Activated naive CD4-positive, alpha-beta T cell (primary cell): ENCODE measurements at regions not wholly inside any gene's neighbourhood (a gene's known extent, or its start where the extent isn't known, plus 50 kb on each side); places are given as distances from the start of the nearest gene placed in this dataset.
"Not testable (repeated sequence)": the region's sequence is repeated elsewhere in the genome, so short reads cannot be mapped to it uniquely, and the experiment has no call there.

Source experiments
- DNase-seq, 4 experiments: peaks; one replicate each; lab custom pipeline; 2025; lab: John Stamatoyannopoulos, UW

DNA sequence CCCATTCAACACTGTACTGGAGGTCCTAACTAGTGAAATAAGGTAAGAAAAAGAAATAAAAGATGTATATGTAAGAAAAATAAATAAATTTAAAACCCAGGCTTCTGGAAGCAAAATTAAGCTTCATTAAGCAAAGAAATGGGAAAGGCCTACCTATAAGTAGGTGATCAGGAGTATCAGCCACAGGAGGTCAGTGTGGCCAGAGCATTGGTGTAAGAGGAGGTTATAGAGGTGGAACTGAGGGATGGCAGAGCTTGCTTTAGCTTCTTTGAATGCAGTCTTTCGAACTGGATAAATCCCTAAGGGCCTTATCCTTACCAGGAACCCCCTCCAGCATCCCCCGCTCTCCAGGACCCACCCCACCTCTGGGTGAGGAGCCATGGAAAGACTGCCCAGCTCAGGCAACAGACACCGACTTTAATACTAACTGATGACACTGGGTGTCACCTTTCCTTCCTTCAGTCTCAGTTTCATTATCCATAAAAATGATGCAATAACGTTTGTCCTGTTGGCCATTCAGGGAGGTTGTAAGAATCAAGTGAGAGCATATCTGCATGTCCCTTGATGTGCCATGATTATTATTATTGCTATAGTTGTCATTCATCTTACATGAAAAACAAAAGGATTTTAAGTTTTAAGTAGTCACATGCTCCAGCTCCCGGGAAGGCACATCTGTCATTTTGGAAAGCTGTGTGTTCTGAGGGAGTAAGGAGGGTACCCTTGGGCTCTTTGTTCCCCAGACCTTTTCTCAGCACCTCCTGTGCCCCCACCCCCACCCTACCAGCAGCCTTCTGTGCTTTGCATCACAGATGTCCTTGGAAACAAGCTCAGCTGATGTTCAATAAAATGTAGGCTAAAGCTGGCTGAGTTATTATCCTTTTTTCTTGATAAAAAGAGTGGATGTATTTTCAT, 50.8 kb upstream of the CTNNA1 start:
- no peak for DNase-seq

- no peak for DNase-seq
Observed at GRCh38 chr5:138701678-138702077, 51.5 kb upstream of the CTNNA1 start.

DNA sequence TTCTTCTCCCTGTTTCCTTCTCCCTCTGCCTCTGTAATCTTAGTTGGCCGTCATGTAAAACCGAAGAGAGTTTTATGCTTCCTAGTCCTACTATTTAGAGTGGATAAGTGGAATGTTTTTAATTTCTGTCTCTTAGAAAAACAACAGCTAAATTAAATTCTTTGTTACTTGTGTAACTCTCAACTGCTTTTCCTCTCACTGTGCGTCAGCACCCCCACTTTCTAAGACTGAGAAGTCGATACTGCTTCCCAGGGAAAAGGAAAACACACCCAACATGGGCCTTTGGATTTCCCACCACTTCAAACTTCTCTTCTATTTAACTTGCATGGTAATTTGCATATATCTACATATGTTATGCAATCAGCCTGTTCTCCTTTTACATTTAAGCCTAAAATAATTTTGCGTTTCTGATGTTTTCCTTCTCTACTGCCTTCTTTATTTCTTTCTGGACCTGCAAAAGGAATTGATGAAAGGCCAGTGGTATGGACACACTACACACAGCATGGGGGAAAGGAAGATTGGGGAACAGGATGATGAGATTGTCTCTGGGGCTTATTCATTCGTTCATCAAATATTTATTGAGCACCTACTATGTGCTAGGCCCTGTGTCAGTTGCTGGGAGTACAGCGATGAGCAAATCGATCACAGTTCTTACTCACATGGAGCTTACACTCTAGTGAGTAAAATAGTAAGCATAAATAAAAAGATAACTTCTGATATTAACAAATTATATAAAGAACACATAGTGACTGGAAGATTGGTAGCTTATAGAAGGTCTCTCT, 52.5 kb upstream of the CTNNA1 start:
- no peak for DNase-seq

DNA sequence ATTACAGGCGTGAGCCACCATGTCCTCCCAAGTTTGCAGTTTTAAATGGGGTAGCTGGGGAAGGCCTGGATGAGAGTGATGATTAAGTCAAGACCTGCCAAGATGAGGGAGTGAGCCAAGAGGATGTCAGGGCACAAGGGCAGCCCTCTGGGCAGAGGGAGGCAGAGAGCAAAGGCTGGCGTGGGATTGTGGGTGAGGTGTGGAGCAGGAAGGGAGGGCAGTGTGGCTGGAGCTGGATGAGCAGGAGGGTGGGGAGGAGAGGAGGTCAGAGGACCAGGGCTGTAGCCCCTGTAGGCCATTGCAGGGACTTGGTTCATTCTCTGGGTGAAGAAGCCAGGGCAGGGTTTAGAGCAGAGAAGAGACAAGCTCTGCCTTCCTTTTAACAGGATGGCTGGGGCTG, 53.7 kb upstream of the CTNNA1 start:
- DNase-seq: no peak

GRCh38 chr5:138698713-138699112, 54.5 kb upstream of the CTNNA1 start:
- no peak for DNase-seq

DNA sequence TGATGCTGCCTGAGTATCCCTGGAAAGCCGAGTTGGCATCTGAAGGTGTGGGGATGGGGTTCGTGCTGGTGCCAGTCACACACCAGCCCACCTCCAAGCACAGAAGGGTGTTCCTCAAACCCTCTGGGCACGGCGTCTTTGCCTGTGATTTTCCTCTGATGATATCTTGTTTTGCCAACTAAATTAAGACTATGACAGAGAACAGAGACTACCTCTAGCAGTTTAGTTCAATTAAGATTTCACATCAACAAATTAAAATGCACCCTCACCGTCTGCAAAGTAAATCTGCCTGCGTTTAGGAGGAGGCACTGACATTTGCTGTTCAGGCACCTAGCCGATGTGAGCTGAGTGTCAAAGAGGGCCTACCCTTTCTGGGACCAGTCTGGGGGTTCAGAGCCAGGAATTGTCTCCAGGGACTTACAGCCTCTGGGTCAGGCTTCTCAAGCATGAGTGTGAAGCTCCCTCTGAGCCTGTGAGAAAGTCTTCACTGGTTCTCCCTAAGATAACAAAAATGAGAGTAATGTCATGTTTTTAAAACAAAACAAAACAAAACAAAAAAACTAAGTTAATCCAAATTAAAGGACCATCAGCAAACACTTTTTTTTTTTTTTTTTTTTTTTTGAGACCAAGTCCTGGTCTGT, 55.4 kb upstream of the CTNNA1 start:
- no peak for DNase-seq

GRCh38 chr5:138696501-138696900, 56.7 kb upstream of the CTNNA1 start:
- DNase-seq: no peak

DNA sequence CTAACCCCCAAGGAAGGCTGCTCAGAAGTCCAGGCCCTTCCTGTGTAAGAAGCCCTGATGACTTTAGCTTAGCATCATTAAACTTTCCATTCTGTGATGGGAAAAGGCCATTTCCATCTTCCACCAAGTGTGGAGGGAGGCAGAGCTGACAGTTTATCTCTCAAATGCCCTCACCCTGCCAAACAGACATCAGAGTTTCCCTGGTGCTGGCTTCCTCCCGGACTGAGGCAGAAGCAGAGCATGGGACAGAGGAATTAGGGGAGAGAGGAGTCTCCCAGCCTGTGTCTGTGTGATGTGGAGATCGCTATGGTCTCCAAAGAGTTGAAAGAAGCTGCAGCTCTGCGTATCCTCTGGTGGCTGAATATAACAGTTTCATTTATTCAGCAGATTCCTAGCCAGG, 57.4 kb upstream of the CTNNA1 start:
- DNase-seq: no peak

GRCh38 chr5:138694146-138694545, 59.1 kb upstream of the CTNNA1 start:
- DNase-seq: no peak

- no peak for DNase-seq
Observed at GRCh38 chr5:138692370-138692769, 60.9 kb upstream of the CTNNA1 start.

GRCh38 chr5:138686668-138687067, 66.6 kb upstream of the CTNNA1 start:
- no peak for DNase-seq

GRCh38 chr5:138685193-138685745, 68.0 kb upstream of the CTNNA1 start:
- no peak for DNase-seq

- not testable (repeated sequence) for DNase-seq
Observed at GRCh38 chr5:138682462-138682861, 70.8 kb upstream of the CTNNA1 start.

DNA sequence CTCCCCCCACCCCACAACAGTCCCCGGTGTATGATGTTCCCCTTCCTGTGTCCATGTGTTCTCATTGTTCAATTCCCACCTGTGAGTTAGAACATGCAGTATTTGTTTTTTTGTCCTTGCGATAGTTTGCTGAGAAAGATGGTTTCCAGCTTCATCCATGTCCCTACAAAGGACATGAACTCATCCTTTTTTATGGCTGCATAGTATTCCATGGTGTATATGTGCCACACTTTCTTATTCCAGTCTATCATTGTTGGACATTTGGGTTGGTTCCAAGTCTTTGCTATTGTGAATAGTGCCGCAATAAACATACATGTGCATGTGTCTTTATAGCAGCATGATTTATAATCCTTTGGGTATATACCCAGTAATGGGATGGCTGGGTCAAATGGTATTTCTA, 74.4 kb upstream of the CTNNA1 start:
- not testable (repeated sequence) for DNase-seq

GRCh38 chr5:138677782-138678181, 75.4 kb upstream of the CTNNA1 start:
- DNase-seq: no peak

DNA sequence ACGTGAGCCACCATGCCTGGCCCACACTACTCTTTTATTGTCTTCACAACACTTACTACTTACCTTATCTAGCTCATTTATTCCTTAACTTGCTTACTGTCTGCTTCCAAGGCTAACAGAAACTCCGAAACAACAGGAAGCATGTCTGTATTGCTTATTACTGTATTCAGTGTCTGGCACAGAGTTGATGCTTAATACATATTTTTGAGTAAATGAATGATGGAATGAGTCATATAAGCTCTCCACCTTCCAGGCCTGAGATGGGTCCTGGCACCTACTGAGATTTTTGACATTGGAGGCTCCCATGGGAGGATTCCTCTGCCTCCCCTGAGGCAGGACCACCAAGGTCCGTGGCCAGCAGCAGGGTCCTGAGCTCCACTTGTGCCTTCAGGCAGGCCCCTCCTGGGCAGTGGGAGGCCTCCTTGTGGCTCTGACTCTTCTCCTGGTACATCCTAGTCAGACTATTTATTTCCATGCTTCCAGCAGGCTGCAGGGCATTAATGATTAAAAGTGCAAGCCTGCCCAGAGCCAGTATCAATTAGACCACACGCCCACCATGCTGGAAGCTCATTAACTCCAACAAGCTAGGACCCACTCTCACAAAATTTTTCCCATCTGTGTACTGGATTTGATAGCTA, 76.5 kb upstream of the CTNNA1 start:
- DNase-seq: no peak

- DNase-seq: no peak
Observed at GRCh38 chr5:138676002-138676401, 77.2 kb upstream of the CTNNA1 start.

DNA sequence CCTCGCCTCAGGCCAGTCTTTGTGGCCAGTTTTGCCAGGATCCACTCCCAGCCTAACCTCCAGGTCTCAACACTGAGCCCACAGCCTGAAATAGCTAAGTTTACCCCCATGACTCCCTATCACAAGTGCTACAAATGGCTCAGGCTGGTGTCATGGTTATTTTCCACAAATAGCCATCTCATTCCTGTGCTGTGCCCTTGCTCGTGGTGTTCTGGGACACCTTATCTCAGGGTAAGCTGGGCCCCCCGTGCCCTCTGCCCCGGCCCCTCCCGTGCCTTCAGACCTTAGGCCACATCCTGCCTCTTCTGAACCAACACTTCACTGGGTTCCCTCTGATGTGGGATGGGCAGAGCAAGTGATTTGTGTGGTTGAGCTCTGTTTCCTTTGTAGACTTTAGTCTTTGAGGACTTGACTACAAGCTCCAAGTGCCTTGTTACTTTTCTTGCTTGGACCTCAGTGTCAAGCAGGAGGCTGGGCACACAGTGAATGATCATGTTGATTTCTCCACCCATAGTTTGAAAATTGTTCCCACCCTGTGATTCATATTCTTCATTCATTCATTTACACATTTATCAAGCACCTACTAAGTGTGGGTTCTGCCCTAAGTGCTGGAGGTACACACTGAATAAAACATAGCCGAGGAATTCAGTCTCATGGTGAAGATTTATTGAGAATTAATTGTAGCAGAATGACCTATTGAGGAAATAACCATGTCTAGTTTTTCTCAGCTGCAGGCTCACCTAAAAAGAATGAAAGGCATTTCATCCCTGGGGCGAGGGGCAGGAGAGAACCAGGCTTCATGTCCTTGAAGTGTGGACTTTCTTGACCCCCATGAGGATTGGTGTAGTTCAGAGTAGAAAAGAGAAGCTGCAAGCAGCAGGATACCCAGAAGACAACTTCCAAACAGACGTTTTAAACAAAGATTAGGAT, 84.5 kb upstream of the CTNNA1 start:
- no peak for DNase-seq

- not testable (repeated sequence) for DNase-seq
Observed at GRCh38 chr5:138667782-138668331, 85.4 kb upstream of the CTNNA1 start.

DNA sequence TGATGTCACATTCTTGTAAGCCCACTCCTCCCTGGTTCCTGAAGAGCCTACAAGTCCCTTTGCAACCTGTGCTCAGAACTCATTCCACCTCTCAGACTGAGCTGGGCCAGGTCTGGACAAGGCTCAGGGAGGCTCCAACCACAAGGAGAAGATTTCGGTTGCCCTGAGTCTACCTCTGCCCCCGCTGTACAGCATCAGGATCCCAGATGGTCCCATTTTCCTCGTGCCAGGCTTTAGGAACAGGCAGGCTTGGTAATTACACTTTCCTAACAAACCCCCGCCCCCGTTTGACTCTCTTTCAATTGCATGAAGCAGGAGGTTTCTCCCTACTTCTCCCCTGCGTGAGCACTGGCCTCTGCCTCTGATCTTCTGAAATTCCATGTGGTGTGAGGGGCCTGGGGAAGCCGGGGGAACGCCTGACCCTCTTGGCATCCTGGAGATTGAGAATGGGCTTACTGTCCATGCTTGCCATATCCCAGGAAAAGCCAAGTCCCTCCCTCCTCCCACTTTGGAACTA, 86.9 kb upstream of the CTNNA1 start:
- DNase-seq: no peak
